8988T (cell line): ENCODE measurements at regions not wholly inside any gene's neighbourhood (a gene's known extent, or its start where the extent isn't known, plus 50 kb on each side); places are given as distances from the start of the nearest gene placed in this dataset.

Source experiments
- DNase-seq: peaks from one replicate; pipeline ENCODE4 v3.0.0; 2011

DNA sequence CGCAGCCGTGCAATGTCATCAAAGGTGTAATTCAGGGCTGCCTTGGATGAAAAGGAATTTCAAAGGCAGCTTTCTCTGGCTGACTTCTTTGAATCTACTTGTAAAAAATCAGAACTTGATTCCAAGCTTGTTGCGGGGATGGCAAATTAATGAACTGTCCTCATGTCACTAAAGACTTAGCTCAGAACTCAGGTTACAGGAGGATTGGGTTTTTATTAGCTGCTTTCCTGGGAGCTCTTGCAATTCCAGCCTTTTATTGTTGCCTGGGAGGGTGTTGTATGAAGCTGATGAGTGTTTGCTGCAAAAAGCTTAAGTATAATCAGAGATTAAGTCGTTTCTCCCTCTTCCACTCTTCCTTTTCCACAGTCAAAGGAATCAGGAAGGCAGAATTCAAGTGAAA, 113.0 kb upstream of the CDH4 start:
- DNase-seq = no peak

DNA sequence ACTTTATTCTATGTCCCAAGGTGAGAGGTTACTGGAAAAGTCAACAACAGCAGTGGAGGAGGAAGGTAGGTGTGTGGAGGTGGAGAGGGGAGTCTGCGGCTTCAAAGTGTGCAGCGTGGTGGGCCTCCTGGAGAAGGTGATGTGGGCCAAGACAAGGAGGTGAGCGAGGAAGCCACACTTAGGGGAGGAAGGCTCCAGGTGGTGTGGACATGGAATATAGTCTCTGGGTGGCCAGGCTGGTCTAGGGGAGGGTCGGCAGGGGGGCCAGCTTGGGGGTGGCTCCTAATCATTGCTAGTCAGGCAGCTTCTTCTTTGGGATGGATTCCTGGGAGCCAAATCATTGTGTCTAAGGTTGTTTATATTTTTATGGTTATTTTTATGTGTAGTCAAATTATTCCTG, 111.5 kb upstream of the CDH4 start:
- no peak for DNase-seq

DNA sequence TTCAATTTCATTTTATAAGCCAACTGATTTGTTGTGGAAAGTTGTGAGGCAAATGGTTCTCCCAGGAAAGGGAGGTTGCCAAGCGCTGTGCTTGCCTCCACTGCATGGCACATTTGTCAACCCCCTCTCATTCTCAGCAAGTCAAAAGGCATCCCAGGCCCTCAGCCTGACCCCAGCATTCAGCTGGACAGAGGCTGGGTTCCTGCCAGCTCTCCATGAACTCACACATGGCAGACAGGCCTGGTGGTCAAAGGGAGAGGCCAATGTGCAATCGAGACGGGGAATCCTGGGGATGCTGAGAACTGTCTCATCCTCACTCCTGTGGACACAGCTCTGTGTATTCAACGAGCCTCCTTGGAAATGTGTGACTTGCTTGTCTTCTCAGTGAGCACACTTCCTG, 106.0 kb upstream of the CDH4 start:
- no peak for DNase-seq

DNA sequence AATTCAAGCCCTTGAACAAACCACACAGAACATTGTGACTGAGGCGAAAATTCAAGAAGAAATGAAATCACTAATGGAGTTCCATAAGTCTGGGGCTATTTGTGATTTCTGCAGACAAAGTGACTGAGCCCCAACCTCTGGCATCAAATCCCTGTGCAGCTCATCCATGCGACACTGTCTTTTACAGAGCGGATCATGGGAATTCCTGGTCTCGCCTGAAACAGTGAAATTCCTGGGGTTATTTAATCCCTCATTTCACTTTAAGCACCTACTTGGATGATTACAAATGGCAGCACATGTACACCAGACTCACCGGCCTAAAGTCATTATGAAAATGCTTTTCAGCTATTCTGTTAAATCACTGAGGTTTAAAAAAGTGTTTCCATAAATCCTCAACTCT, 102.4 kb upstream of the CDH4 start:
- no peak for DNase-seq

DNA sequence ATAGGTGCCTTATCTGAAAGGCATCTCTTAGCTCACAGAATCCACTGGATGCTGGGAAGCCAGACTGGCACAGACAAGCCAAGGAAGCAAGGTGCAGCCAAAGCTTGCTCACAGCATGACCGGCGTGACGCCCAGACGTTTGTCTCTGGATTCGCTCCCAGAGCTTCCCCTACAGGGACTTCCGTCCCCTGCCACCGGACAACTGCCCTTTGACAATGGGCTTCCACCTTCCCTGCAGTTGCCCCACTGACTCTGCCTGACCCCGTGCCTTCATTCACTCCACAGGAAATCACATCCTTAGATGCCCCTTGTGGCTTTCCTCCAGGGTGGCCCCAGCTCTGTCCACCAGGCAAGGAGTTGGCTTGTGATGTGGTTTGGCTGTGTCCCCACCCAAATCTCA, 94.8 kb upstream of the CDH4 start:
- no peak for DNase-seq

DNA sequence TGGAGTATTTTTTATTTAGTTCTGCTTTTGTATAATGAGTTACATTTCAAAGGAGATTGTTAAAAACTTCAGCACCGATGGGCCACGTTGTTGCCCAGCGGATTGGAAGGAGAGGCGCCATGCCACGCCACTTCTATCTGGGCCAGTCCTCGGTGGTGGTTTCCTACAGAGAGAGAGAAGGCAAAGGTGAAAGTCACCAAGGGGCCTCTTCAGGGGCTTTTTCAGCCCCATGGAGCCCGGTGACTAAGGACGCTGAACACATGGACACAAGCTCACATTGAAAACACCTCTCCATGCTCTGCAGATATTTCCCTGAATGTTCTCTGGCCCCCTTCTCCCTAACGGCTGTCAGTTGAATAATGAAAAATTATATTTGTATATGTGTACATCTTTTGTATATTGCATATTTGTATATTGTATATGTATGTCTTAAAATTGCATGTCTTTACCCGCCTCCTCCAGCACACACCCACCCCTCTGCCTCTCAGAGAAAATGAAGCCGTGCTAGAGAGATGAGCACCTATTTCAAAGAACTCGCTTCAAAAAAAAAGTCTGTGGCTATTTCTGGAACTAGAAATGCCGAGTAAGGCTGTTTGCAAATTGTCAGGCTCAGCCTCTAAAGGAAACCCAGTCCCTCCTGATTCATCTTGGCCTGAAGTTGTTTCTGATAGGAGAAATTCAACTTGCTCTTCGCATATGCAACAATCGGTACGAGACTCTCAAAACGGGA, 91.9 kb upstream of the CDH4 start:
- no peak for DNase-seq

DNA sequence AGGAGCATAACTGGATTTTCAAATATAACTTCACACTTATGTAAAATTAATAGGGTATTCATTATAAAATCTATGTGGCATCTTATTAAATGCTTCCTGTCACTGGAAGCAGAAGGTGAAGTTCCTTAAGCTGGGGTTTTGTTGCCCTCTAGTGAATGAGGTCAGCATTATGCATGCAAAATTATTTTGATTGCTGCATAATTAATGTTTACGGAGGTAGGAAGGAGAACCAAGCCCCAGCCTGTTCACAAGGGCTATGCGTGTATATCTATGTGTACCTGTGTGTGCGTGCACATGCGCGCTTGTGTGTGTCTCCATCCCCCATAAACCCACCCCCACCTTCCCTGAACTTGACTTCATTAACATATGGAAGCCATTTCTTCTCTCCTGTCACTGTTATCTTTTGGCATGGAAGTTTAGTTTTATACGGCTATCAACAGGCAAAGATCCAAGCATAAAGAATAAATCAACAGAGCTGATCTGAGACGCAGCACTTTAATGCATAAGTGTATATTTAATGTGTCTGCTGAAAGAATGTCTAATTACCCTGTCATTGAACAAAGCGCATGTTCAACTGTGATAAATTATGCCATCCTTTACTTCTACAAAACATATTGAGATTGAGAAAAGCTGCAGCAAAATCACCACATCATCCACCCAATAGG, 90.2 kb upstream of the CDH4 start:
- no peak for DNase-seq

DNA sequence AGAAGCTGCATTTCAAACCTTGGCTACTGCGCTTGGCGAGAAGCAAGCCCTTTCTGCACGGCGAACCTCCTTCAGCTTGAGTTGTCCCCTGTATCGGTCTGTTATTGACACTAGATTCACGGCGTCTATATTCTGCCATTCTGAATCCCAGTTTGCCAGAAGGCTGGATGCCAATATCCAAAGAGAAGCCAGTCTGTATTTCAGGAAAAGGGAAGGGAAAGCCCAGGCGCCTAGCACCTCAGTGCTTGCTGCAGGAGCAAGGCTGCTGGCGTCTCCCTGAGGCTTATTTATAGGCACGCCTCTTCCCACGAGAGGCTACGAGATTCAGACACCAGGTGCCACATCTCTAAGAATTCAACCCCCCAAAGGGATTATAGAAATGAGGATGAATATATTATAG, 89.6 kb upstream of the CDH4 start:
- no peak for DNase-seq

DNA sequence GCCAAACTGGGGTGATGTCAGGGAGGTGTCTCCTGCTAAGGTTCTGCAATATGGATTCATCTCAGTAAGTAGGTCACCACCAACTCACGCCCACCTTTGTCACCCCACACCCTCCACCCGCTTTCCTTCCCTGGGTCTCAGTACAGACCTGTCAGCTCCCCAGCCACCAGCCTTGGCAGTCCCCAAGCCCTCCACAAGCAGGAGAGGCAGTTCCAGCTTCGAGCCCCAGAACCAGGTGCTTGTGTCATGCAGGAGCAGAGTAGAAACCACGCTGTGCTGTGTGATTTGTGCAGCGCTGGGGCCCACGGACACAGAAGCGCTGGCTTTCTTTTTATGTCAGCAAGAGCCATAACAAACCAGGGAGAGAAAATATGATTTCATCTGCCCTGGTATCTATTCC, 89.0 kb upstream of the CDH4 start:
- no peak for DNase-seq

DNA sequence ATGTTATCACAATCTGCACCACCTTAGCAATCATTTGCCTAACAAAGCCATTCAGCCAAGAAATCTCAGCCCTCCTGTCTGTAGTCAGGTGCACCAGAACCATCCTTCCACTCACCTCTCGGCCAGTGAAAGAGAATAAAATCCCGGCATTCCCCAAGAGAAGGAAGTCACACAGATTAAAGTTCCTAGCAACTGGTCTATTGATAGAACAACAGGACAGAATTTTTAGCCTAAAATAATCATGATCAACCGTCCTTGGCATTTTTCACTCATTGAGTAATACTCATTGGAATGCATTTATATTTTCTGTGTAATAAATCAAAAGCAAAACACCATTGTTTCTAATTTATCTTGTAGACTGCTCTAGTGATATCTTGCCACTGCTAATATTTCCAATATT, 85.7 kb upstream of the CDH4 start:
- DNase-seq = no peak

DNA sequence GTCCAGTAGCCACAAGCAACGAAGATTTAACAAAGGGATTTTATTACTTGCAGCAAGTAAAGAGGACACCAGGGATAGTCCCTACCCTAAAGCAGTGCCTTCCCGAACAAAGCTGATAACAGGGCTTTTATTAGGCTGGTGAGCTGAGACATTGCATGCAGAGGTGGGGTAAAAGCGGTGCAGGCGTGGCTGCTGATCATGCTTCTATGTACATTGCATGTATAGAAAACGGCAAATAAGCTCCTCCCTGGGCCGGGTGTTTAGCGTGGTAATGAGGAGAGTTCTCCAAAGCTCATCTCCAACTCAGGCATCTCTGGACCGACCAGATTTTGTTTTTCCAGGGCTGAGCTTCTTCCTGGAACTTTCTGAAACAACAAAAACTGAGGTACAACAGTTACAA, 83.5 kb upstream of the CDH4 start:
- DNase-seq = no peak

DNA sequence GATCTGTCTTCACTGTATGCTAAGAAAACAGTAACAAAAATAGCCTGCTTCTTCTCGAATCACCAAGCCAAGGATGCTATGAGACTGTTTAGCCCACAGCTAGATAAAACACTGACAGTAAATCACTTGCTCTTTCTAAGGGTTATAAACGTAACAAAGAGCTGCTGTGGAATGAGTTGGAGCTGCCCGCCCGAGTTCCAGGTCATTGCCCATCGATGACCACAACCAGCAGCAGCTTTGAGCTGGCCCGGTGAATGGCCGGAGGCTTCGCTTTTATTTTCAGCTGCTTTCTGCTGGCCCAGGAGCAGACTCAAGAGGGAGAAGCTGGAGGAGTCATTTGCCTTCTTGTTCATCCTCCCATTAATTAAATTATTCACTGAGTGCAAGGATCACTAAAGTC, 82.2 kb upstream of the CDH4 start:
- no peak for DNase-seq

DNA sequence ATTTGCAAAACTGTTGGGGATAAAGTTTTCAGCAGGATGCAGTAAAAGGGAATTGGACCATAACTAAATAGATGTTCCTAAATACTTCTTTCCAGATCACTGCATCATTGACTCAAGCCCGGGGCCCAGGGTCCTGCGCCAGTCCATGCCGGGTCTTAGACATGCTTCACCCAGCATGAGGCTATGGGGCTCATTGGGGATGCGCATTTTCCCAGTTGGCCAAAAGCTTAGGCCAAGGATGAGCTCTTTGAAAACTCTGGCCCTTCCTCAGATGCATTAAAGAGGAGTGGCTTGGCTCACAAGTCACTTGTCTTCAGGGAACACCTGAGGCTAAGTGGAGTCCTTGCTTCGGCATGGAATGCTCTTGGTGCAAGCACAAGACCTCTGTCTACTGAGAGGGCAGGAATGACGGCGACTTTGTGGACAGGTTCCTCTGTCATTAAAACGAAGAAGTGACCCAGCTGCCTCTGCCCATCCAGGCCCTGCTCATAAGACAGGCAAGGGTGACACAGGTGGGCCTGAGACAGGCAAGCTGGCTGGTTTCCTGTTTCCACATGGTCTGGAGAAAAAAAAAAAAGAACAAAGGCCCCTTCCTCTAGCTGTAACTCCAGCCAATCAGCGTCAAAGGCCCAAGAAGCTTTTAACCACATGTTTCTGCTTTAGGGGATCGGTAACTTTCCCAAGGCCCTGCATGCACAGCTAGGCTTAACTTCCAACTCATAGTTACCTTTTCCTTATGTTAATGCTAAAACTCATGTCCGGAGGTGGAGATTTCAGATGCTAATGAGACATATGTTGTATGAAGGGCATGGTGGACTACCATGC, 81.4 kb upstream of the CDH4 start:
- DNase-seq = no peak

DNA sequence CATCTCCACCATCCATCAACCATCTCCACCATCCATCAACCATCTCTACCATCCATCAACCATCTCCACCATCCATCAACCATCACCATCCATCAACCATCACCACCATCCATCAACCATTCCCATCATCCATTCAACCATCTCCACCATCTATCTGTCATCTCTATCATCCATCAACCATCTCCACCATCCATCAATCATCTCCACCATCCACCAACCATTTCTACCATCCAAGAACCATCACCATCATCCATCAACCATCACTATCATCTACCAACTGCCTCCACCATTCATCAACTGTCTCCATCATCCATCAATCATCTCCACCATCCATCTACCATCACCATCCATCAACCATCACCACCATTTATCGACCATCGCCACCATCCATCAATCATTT, 78.8 kb upstream of the CDH4 start:
- no peak for DNase-seq

DNA sequence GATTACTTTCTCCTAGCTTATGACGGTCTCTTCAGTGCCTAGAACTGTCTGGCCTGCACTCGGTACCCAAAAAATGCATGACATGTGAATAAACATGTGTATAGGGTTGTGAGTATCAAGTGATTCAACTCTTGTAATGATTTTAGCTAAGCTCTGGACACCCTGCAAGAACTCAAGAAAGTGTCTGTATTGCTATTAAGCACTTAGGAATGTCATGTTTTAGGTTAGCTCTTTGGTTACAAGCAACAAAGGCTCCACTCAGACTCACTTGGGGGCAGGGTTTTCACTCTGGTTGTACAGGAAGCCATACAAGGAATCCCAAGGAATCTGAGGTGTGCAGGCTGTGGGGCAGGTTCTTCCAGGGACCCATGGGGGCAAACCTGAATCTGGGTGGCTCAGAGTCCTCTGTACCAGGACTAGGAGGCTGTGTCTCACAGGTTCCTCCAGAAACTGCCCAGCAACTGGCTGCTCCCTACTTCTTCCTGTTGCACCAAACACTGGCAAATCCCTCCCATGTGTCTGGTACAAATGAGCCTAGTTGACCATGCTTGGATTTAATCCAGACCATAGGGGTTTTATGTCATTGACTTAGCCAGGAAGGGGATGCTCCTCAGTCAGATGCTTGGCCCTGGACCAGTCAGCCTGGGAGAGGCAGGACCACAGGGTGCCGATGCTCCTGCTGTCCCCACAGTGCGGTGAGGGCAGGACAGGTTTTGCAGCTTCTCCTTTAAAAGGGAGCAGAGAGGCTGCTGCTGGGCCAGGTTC, 77.9 kb upstream of the CDH4 start:
- no peak for DNase-seq

DNA sequence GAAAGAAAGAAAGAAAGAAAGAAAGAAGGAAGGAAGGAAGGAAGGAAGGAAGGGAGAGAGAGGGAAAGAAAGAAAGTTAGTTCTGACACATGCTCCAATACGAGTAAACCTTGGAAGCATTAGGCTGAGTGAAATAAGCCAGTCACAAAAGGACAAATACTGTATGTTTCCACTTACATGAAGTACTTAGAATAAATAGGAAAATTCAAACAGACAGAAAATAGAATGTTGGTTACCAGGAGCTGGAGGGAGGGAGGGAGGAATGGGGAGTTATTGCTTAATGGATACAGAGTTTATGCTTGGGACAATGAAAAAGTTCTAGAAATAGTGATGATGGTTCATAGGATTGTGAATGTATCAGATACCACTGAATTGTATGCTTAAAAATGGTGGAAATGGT, 75.2 kb upstream of the CDH4 start:
- no peak for DNase-seq

DNA sequence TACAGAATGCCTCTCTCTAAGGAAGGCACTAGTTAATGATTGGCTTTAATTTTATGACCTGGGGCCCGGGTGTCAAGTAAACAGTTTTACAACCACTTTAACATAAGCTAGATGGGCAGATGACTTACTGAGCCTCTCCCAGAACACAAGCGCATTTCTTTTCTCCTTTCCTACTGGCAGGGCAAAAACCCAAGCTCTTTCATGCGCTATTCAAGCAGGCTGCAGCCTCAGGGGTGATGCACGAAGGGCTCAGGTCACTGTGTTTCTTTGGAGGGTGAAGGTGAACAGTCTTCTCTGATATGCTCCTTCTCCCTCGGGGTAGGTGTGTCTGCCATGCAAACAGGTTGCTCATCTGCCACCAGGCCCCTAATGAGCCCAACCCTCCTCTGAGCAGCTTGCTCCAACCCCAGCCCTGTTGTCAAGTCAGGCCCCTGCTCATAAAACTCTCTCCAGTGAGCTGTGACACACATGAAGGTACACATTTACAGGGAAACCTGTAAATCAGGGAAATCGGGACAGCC, 73.5 kb upstream of the CDH4 start:
- DNase-seq = no peak

DNA sequence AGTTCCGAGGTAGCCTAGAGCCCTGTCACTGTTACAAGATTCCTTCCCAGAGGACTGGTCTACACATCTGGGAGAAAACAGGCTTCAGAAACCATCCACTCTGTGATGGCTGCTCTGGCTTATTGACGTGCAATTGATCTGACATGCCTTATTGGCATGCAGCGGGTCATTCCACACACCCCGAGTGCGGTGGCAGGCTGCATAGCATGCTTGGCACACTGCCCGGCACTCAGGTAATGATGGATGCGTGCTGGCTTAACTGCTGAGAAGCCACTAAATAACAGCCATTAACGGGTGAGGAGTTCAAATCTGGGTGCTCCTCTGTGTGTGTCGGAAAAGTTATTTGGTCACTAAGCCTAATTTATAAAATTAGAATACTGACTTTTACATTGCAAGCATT, 67.9 kb upstream of the CDH4 start:
- DNase-seq = no peak

DNA sequence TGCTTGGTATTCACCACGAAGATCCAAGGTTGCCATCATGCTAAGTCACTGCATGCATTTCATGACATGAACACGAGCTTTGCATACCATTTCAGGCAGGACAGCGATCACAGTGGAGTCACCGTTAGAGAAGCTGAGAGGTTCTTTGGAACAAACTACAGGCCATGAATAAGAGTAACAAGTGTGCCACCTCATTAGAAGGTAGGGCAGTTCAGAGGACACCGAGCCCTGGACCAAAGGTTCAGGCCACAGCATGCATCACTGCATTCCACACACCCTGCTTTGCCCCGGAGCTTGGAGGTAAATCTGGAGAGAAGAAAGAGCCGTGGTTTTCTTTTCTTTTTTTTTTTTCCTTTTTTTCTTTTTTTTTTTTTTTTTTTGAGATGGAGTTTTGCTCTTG, 66.9 kb upstream of the CDH4 start:
- no peak for DNase-seq

DNA sequence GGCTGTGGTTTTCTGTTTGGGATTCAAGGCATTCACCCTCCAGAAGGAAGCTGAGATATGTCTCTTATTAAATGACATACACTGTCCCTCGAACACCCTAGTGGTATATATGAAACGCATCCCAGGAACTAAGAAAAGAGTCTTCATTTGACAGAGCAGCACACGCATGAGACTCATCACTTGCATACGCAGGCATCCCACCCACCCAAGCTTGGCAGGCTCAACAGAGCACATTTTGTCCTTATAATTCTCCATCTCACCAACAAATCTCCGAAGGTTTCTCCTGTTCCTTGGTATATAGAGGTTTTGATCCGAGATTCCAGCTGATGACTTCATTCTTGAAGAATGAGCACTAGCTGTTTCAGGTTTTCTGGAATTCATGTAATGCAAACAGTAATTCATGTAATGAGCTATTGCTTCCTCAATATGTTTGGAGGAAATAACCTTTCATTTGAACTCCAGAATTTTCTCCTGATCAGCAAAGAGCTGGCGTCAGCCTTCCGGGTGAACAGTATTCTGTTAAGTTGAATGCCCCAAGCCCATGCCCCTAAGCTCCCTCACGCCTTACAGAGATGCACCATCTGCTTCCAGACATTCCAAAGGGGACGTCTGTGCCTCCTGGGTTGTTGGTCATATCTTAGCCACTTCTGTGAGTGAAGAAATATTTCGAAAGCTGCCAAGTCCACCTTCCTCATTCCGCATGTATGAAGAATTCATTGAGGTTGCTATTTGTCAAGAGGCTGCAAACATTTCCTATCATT, 66.0 kb upstream of the CDH4 start:
- DNase-seq = no peak

DNA sequence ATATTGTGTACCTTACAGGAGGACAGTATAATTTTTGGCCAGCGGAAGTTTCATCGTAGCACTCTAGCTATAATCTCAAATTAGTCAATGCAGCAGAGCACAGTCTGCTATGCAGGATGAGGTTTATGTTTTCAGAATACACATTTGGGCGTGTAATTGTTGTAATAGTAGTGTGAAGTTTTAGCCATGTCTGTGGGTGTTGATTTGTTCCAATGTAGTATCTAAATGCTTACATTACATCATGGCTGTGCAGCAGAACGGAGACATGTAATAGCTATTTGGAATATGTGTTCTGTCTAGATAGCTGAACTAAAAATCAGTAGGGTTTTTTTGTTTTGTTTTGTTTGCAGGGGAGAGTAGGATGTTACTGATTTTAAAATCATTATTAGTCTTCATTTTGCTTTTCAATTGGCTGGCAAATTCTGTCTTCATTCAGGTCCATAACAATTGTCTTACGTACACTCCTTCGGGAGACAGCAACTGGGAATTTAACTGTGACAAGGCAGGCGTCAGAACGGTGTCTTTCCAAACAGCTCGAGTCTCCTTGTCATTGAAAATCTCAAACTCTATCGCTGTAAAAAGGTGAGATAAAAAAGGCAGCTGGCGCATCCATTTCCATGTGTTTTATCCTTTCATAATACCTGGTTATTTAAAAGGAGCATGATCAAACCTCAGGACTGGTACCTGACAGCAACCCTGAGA, 65.1 kb upstream of the CDH4 start:
- no peak for DNase-seq

DNA sequence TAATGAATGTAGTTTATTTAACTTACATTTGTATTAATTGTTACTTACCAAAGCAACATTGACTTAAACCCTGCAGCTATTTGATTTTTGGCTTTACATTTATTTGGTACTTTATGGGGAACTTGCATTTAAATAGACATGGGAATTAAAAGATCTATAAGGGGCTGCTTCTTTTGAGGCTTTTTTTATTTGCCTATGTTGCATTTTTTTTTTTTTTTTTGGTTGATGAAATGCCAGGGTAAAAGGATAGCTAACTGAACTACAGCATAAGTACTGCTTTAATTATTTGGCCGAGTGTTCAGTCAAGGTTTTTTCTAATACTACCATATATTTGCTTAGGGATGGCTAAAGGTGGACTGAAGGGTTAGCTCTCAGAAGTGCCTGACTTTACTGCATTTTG, 62.5 kb upstream of the CDH4 start:
- DNase-seq = no peak
